SK-N-SH treated with all-trans-retinoic acid at 6 μM for 48 hours (cell line): ENCODE measurements at regions not wholly inside any gene's neighbourhood (a gene's known extent, or its start where the extent isn't known, plus 50 kb on each side); places are given as distances from the start of the nearest gene placed in this dataset.

ENCODE experiments used
- ATAC-seq: fragments of 200-7000 bp; cut with Tn5 transposase; 3 replicates; pipeline ENCODE4 v1.9.1; 2020; ENCODE audit warnings: mild to moderate bottlenecking, moderate library complexity
- ARNTL ChIP-seq: fragments of 450-650 bp; formaldehyde crosslinking; IDR thresholded peaks from 2 replicates; pipeline ENCODE4 v1.5.0; 2020; ENCODE audit warnings: low read depth, mild to moderate bottlenecking, moderate library complexity, borderline replicate concordance
- CREB5 ChIP-seq: fragments of 250-450 bp; sonication (Bioruptor Pico); IDR thresholded peaks from 2 replicates; pipeline ENCODE4 v1.5.1; 2020; ENCODE audit warnings: low read depth, mild to moderate bottlenecking, moderate library complexity
- CSDC2 ChIP-seq: fragments of 250-450 bp; sonication (Bioruptor Pico); IDR thresholded peaks from 2 replicates; pipeline ENCODE4 v1.5.0; 2020; ENCODE audit warnings: mild to moderate bottlenecking, moderate library complexity
- CSRNP3 ChIP-seq: fragments of 250-450 bp; sonication (Bioruptor Pico); IDR thresholded peaks from 2 replicates; pipeline ENCODE4 v1.5.1; 2021; ENCODE audit warnings: mild to moderate bottlenecking, moderate library complexity
- ESRRG ChIP-seq: fragments of 250-450 bp; sonication (Bioruptor Pico); IDR thresholded peaks from 2 replicates; pipeline ENCODE4 v1.6.1; 2021; ENCODE audit warnings: mild to moderate bottlenecking
- GLIS3 ChIP-seq: fragments of 250-450 bp; sonication (Bioruptor Pico); IDR thresholded peaks from 2 replicates; pipeline ENCODE4 v1.5.0; 2020; ENCODE audit warnings: mild to moderate bottlenecking, moderate library complexity
- ISL1 ChIP-seq: fragments of 250-450 bp; sonication (Bioruptor Pico); IDR thresholded peaks from 2 replicates; pipeline ENCODE4 v2.1.2; 2022; ENCODE audit warnings: mild to moderate bottlenecking, moderate library complexity
- PATZ1 ChIP-seq: fragments of 250-450 bp; sonication (Bioruptor Pico); IDR thresholded peaks from 2 replicates; pipeline ENCODE4 v1.8.0; 2020; ENCODE audit warnings: mild to moderate bottlenecking, moderate library complexity, borderline replicate concordance
- POU6F1 ChIP-seq: fragments of 250-450 bp; sonication (Bioruptor Pico); IDR thresholded peaks from 2 replicates; pipeline ENCODE4 v1.8.0; 2021; ENCODE audit warnings: low read depth, mild to moderate bottlenecking, moderate library complexity, borderline replicate concordance
- PPARA ChIP-seq: fragments of 250-450 bp; sonication (Bioruptor Pico); IDR thresholded peaks from 2 replicates; pipeline ENCODE4 v1.5.0; 2020; ENCODE audit warnings: mild to moderate bottlenecking, borderline replicate concordance
- RARB ChIP-seq: fragments of 250-450 bp; sonication (Bioruptor Pico); IDR thresholded peaks from 2 replicates; pipeline ENCODE4 v1.8.0; 2021; ENCODE audit warnings: mild to moderate bottlenecking, moderate library complexity
- SNAI2 ChIP-seq: fragments of 250-450 bp; sonication (Bioruptor Pico); IDR thresholded peaks from 2 replicates; pipeline ENCODE4 v1.5.0; 2020; ENCODE audit warnings: mild to moderate bottlenecking, moderate library complexity
- TCF4 ChIP-seq: fragments of 250-450 bp; sonication (Bioruptor Pico); IDR thresholded peaks from 2 replicates; pipeline ENCODE4 v1.8.0; 2021; ENCODE audit warnings: mild to moderate bottlenecking, moderate library complexity, borderline replicate concordance
- TOX ChIP-seq: fragments of 250-450 bp; sonication (Bioruptor Pico); IDR thresholded peaks from 2 replicates; pipeline ENCODE4 v1.8.0; 2021; ENCODE audit warnings: mild to moderate bottlenecking, moderate library complexity, borderline replicate concordance
- TSHZ2 ChIP-seq: fragments of 250-450 bp; sonication (Bioruptor Pico); IDR thresholded peaks from 2 replicates; pipeline ENCODE4 v1.5.0; 2020; ENCODE audit warnings: mild to moderate bottlenecking, moderate library complexity
- ZC3H10 ChIP-seq: fragments of 250-450 bp; sonication (Bioruptor Pico); IDR thresholded peaks from 2 replicates; pipeline ENCODE4 v1.5.1; 2021; ENCODE audit warnings: mild to moderate bottlenecking, moderate library complexity
- ZFP3 ChIP-seq: fragments of 250-450 bp; sonication (Bioruptor Pico); IDR thresholded peaks from 2 replicates; pipeline ENCODE4 v1.5.0; 2020; ENCODE audit warnings: mild to moderate bottlenecking, moderate library complexity
- ZFP30 ChIP-seq: fragments of 450-650 bp; formaldehyde crosslinking; IDR thresholded peaks from 2 replicates; pipeline ENCODE4 v1.5.0; 2022; ENCODE audit warnings: mild to moderate bottlenecking, moderate library complexity
- ZNF565 ChIP-seq: fragments of 450-650 bp; formaldehyde crosslinking; conservative IDR thresholded peaks from 2 replicates; pipeline ENCODE4 v1.5.0; 2020; ENCODE audit warnings: low read depth, mild to moderate bottlenecking, moderate library complexity
- ZNF70 ChIP-seq: fragments of 450-650 bp; formaldehyde crosslinking; IDR thresholded peaks from 2 replicates; pipeline ENCODE4 v1.5.0; 2020; ENCODE audit warnings: mild to moderate bottlenecking, moderate library complexity
- ZNF8 ChIP-seq: fragments of 450-650 bp; formaldehyde crosslinking; IDR thresholded peaks from 2 replicates; pipeline ENCODE4 v1.5.0; 2020; ENCODE audit warnings: mild to moderate bottlenecking, moderate library complexity

- no peak for TF ChIP-seq ISL1
- TF ChIP-seq TCF4 (CRISPR knock-in tag) = no peak
- TF ChIP-seq GLIS3 (CRISPR knock-in tag) = no peak
- no peak for TF ChIP-seq ZNF70 (CRISPR knock-in tag)
- no peak for TF ChIP-seq ZFP3 (CRISPR knock-in tag)
- no peak for TF ChIP-seq PATZ1 (CRISPR knock-in tag)
- ATAC-seq = no peak
These were observed 138.1 kb upstream of the RASGEF1B start for GRCh38 chr4:81609844-81610243.

- no peak for ATAC-seq
- TF ChIP-seq TOX (CRISPR knock-in tag) (no peak), RARB (CRISPR knock-in tag) (no peak), ZNF565 (CRISPR knock-in tag) (no peak), ARNTL (CRISPR knock-in tag) (no peak), TCF4 (CRISPR knock-in tag) (no peak), ZNF8 (CRISPR knock-in tag) (no peak), ZNF70 (CRISPR knock-in tag) (no peak), CSDC2 (CRISPR knock-in tag) (no peak), ESRRG (CRISPR knock-in tag) (no peak), ZFP30 (CRISPR knock-in tag) (no peak), PATZ1 (CRISPR knock-in tag) (no peak), PPARA (no peak), ZFP3 (CRISPR knock-in tag) (no peak), POU6F1 (CRISPR knock-in tag) (no peak), ZC3H10 (no peak), CREB5 (CRISPR knock-in tag) (no peak), TSHZ2 (CRISPR knock-in tag) (no peak), CSRNP3 (no peak), ISL1 (no peak), SNAI2 (CRISPR knock-in tag) (no peak)
These were observed 136.2 kb upstream of the RASGEF1B start for GRCh38 chr4:81607950-81608349.
